Activated effector memory CD4-positive, alpha-beta T cell treated with Interleukin-2 at 50 U/mL for 16 hours (primary cell): ENCODE measurements at regions not wholly inside any gene's neighbourhood (a gene's known extent, or its start where the extent isn't known, plus 50 kb on each side); places are given as distances from the start of the nearest gene placed in this dataset.
"Not testable (repeated sequence)": the region's sequence is repeated elsewhere in the genome, so short reads cannot be mapped to it uniquely, and the experiment has no call there.

Source experiments
- DNase-seq: peaks from one replicate; pipeline ENCODE4 v3.0.0-alpha.2; 2020

- DNase-seq, result not testable (repeated sequence)
Measured at GRCh38 chr13:109702030-109702597, 84.3 kb downstream of the IRS2 start.

GRCh38 chr13:109700176-109700575 is 86.2 kb downstream of the IRS2 start:
- DNase-seq, result no peak

DNA sequence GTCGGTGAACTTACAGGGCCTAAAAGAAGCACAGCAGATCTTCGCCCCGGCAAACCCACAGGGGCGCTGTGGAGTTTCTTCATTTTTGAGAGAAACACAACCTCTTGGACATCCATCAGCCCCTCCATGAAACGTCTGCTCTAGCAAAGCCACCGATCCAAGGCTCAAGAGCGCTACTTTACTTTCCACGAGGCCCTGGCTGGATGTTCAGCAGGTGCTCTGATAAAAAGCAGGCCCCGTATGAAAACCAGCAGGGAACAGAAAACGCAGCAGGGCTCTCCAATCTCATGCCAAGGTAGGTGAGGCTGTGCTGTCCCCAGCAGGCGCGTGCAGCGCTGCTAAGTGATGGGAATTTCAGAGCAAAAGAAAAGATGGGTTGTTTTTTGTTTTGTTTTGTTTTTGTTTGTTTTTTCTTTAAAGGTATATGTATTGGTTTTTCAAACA is 86.7 kb downstream of the IRS2 start:
- no peak for DNase-seq

DNA sequence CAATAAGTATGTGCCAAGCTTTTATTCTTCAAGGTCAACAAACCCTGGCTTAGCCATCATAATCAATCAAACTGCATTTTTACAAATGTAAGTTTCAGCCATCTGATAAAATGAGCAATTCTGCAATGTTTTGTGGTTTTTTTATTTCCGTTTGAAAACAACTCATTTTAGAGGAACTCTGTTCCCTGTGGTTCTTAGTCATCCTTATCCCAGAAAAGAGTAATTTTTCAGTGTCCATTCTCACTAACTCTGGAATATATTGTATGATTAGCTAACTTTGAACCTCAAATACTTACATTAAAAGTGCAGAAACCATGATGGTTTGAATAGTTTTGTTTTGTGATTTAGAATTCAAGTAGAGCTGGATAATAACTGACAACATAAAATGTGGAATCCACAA is 87.6 kb downstream of the IRS2 start:
- DNase-seq, result no peak

- no peak for DNase-seq
Measured at GRCh38 chr13:109697936-109698335, 88.4 kb downstream of the IRS2 start.

DNA sequence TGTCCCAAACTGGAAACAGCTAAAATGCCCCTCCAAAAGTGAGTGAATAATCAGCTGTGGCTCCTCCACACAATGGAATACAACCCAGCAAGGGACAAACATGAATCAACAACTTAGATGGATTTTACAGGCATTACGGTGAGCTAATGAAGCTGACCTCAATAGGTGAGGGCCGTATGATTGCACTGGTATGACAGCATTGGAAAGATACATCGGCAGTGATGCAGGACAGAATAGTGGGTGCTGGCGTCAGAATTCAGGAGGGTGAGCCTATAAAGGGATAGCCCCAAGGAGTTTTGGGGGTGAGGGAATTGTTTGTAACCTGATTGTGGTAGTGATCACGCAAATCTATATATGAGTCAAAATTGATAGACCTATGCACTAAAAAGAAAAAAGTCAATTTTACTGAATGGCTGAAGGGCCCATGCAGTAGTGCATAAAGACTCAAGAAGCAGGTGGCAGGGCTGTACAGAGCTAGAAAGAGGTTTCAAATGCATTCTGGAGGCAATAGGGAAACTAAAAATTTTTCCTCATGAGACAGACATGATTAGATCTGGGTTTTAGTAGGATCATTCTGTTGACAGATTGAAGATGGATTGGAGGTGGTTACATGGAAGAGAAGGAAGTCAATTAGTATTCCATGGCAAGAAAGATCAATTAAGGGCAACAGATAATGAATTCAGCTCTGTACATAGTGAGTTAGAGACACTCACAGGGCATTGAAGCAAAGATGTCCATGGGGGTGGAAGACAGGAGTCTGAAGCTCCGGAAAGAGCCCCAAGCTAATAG is 90.8 kb downstream of the IRS2 start:
- no peak for DNase-seq

DNA sequence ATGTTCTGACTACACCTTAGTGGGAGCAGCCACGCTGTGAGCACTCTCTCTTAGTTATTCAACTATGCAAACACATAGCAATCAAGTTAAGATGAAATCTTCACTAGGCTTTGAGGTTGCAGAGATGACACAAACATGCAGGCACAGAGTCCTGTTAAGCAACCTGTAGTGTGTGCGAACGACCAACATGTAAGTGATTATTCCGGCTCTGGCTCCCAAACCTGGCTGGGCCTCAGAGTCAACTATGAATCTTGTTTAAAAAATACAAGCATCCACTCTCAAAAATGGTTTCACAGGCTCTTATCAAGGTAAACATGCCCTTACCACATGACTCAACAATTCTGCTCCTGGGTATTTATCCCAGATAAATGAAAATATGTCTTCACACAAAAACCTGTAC is 91.4 kb downstream of the IRS2 start:
- no peak for DNase-seq

GRCh38 chr13:109693213-109693612 is 93.2 kb downstream of the IRS2 start:
- DNase-seq, result no peak

DNA sequence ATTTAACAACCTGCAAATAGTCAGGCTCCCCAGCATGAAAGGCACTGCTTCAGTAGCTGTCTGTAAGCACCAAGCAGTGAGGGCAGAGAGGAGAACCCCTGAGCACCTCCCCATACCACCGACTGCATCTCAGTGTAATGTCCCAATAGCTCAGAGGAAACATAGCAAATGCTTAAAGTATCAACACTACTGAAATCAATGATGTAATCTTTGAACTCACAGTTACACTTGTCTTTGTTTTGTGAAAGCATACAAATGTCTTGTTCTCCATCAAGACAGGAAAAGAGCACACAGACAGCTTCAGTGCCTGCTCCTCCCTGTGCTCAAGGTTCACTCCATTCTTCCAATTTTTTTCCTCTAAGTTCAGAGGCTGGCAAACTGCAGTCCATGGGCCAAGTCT is 94.7 kb downstream of the IRS2 start:
- no peak for DNase-seq

GRCh38 chr13:109687559-109688448 is 98.6 kb downstream of the IRS2 start:
- DNase-seq, result no peak

- no peak for DNase-seq
Measured at GRCh38 chr13:109685203-109685602, 101.2 kb downstream of the IRS2 start.

- no peak for DNase-seq
Measured at GRCh38 chr13:109684824-109685202, 101.6 kb downstream of the IRS2 start.

DNA sequence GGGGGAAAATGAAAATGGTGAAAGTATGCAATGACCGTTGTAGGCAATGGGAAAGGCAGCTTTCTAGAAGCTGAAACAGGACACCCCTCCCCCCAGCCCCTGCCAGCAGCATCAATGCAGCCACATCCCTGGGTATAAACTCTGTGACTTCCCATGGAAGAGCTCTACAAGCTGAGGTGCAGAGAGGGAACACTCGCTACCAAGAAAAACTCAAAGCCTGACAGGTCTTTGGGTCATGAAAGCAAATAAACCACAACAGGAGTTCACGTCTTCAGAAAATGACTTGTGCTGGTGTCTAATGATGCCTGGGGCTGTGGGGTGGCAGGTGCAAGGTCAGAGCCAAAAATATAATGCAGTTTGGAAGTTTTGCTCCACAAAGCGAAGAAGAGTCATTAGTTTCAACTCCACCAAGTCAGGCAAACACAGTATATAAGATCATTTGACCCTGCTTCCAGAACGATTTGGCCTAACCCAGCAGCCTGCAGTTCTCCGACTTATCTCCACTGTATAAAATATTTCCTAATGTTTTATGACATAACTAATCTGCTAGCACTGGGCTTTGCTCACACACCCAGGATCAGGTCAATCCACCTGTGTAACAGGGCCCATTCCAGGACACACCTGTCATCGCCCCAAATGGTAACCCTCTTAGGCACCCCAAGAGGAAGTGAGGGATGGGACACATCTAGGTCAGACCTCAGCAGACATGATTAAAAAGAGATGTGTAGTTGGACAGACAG is 102.1 kb downstream of the IRS2 start:
- no peak for DNase-seq

DNA sequence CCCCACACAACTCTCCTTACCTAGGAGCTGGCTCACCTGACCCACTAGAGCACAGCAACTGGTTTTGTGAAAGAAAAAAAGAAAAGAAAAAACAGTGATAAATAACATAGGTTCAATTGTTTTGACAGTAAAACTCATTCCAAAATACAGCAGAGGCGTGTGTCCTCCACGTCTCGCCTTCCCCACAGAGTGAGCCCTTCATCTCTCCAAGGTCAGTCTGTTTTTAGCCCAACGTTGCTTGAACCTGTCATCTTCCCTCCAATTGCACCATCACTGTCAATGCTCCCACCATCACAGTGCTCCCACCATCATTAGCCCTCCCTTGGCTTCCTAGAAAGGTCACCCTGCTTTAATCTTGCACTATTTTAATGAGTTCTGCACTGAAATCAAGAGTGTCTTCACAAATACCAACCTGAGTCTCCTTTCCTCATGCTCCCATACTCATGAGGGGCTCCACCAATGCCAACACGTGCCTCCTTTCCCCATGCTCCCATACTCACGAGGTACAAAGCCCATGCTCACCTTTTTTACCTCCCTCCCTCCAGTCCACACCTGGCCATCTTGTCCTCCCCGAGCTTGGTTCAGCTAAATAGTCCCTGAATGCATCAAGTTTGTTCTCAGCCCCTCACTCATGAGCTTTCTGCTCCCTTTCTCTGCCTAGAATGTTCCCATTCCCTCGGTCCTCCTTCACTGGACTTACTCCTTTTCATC is 103.7 kb downstream of the IRS2 start:
- no peak for DNase-seq

- no peak for DNase-seq
Measured at GRCh38 chr13:109680930-109681329, 105.5 kb downstream of the IRS2 start.

GRCh38 chr13:109680288-109680687 is 106.1 kb downstream of the IRS2 start:
- DNase-seq, result no peak

DNA sequence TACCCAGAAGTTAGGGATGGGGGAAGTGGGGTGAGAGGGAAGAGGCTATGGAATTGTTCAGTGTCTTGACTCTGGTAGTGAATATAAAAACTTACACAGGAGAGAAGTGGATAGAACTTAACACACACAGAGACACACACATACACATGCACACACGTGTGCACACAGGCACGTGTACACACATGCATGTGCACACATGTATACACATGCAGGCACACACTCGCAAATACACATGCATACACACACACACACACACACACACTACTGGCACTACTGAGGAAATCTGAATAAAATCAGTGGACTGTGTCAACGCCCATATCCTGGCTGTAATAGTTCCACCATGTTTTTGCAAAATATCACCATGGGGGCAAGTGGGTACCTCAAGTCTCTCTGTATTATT is 107.9 kb downstream of the IRS2 start:
- DNase-seq, result no peak

DNA sequence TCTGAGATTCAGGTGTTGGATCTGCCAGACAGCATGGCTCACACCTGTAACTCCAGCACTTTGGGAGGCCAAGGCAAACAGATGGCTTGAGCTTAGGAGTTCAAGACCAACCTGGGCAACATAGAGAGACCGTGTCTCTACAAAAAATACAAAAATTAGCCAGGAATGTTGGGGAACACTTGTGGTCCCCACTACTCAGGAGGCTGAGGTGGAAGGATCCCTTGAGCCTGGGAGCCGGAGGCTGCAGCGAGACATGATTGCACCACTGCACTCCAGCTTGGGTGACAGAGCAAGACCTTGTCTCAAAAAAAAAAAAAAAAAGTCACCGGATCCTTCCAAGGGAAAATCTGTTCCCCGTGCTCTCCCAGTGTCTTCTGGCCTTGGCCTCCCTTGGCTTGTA is 109.2 kb downstream of the IRS2 start:
- no peak for DNase-seq

- no peak for DNase-seq
Measured at GRCh38 chr13:109673477-109673876, 112.9 kb downstream of the IRS2 start.

- DNase-seq, result no peak
Measured at GRCh38 chr13:109672545-109672944, 113.8 kb downstream of the IRS2 start.

DNA sequence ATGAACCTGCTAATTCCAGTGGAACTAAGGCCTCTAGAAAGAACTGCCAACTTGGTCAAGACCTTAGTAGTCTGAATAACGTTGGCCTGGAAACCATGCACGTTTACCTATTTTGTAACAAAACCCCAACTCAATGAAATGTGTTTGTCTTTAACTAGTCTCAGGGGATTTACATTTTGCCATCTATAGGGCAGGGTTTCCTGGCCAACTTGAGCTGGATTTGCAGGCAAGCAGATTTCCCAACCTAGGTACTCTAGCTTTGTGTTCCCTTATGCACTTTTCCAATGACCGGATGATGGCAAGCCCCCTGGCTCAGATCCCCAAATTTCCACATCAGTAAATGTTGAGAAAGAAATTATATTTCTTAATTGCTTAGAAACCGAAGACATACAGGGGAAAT is 114.5 kb downstream of the IRS2 start:
- DNase-seq, result no peak

DNA sequence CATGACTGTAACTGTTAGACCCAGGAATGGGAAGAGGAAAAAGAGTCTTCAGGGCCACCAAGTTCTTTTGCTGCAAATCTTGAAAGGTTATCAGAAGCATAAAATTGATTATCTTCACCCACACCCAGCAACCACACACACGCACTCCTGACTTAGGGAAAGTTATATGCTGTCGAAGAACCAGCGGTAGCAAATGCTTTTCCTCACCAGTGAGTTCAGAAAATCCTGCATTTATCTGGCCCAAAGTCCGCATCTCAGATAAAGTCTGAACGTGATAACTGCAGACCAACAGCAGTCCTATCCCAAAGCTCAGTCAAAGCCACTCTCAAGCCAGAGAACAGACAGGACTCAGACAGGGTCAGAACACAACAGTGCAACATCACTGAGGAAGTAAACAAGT is 115.6 kb downstream of the IRS2 start:
- no peak for DNase-seq
